HG02973 (cell line): ENCODE measurements at regions not wholly inside any gene's neighbourhood (a gene's known extent, or its start where the extent isn't known, plus 50 kb on each side); places are given as distances from the start of the nearest gene placed in this dataset.
"Not testable (repeated sequence)": the region's sequence is repeated elsewhere in the genome, so short reads cannot be mapped to it uniquely, and the experiment has no call there.

ENCODE experiments used
- ATAC-seq: cut with Tn5 transposase; IDR thresholded peaks from one replicate; pipeline ENCODE4 v1.9.1; 2021; ENCODE audit warnings: moderate library complexity; ENCODE audit not compliant: unreplicated experiment

- no peak for ATAC-seq
Measured at GRCh38 chr18:30639361-30639760, 403.2 kb downstream of the DSC3 start.

DNA sequence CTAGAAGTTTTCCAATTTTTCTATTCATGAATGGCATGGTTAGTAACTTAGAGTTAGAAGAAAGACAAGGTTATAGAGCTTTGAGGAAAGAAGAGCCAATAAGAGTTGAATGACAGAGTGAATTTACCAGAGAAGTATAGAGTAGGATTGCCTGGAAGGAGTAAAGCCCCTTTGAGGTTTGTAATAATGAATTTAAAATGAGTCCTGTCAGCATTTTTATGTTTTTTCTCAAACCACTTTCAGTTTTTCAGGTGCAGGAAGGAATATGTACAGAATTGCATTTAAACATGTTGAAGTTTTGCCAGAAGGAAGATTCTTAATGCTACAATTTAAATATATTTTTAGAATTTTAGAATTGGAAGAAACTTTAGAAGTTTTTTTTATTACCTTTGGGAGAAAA, 408.3 kb downstream of the DSC3 start:
- ATAC-seq = no peak

DNA sequence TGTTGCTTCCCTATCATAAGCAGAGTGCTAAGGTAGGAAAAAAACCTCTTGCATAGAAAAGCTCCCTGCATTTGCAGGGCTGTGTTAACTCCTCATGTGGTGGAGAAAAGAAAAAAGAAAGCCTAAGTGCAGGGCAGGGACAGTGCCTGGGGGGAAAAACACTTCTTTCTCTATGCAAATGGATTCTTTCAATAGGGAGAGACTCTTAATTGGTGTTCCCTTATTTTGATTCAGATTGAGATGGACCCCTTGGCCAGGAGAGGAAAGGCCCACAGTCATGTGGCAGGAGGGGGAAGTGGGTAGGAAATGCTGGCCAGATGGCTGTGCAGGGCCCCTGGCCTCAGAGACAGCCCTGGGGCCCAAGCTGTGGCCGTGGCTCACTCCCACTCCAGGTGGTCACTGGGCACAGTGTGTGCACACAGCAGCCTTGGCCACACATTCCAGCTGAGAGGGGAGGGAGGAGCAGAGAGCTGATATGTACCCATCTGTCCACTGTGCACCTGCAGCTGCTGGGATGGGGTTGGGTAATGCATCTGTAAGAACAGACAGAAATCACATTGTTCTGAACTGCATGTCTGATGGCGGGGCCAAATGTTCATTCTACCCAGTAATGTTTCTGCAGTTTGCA, 410.4 kb downstream of the DSC3 start:
- no peak for ATAC-seq

- ATAC-seq = no peak
Measured at GRCh38 chr18:30625961-30626360, 416.6 kb downstream of the DSC3 start.

DNA sequence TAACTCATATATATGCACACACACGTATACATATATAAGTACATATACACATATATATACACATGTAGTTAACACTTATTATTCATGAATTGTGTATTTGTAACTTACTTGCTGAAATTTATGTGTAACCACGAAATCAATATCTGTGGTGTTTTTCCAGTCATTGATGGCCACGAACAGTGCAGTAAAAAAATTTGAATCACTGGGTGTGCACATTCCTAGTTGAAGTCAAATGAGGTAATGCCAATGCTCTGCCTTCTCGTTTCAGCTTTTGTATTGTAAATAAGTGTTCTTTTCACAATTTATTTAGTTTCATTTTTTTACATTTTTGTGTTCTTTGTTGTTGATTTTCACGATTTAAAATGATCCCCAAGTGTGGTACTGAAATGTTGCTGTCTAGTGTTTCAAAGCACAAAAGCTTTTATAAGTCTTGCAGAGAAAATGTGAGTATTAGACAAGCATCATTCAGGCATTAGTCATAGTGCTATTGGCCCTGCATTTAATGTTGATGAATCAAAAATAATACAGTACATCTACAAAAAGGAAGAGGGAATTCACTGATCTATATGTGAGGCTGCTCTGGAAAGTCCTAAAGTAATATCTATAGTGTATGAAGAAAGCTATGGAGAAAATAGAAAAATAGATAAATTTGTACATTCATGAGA, 419.0 kb downstream of the DSC3 start:
- no peak for ATAC-seq

DNA sequence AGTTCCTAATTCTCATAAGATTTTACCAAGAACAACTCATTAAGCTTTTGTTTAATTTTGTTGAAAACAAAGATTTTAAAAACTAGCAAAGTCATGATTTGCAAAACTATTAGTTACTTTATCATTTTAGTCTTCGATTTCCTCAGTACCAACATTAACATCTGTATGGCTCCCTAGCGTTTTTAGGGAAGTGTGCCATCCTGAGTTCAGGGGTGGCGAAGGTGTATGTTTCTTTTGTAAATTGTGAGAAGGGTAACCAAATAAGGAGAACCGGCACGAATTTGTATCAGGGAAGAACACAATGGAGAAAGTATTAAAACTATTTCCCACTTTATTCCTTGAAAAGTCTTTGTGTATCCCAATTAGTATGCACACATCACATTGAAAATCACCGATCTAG, 419.9 kb downstream of the DSC3 start:
- ATAC-seq = no peak

DNA sequence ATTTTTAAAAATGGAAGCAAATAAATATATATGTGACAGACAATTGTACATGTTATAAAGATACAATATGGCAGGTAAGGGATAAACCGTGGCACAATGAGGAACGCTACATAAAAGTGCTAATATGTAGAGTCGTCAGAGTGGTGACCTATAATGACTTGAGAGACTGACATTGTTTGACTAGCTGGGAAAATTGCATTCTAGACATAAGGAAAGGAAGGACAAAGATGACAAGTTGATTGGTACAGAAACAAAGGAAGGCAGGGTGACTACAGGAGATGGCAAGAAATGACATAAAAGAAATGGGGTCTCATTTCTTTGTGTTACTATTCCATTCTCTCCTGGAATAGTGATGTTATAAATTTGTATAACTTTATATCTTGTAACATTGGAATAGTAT, 420.4 kb downstream of the DSC3 start:
- no peak for ATAC-seq

DNA sequence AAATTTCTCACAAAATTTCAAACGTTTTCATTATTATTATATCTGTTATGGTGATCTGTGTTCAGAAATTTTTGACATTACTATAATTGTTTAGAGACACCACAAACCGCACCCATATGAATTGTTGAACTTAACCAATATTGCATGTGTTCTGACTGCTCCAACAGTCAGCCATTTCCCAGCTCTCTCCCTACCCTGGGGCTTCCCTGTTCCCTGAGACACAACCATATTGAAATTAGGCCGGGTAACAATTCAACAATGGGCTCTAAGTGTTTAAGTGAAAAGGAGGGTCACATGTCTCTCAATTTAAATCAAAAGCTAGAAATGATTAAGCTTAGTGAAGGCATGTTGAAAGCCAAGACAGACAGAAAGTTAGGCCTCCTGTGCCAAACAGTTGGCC, 424.0 kb downstream of the DSC3 start:
- ATAC-seq = no peak

DNA sequence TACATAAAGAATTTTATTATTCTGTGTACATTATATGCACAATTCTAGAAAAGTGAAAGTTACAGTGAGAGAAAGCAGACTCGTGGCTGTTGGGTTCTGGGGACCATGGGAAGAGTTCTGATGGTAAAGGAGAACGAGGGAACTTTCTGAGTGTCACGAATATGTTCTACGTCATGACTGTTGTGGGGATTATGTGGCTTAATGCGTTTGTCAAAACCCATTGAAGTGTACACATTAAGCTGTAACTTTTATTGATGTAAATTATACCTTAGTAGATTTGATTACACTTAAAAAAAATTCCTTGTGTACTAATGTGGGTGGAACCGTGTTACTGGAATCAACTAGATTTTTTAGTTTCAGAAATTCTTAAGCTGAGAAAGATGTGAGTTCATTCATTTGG, 426.1 kb downstream of the DSC3 start:
- no peak for ATAC-seq

DNA sequence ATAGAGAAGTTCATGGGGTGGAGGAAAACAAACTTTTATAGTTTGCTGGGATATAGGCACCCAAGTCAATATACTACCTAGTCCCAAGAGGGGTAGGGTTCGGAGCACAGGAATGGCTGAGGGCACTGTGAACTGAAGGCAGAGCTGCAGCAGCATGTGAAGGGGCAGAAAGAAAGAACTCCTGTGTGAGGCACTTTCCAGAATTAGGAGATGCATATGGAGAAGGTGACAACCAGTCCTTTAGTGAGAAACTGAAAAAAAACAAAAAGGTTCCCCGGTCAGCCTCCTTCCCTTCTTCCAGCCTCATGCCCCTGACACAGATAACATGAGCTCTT, 429.1 kb downstream of the DSC3 start:
- no peak for ATAC-seq

DNA sequence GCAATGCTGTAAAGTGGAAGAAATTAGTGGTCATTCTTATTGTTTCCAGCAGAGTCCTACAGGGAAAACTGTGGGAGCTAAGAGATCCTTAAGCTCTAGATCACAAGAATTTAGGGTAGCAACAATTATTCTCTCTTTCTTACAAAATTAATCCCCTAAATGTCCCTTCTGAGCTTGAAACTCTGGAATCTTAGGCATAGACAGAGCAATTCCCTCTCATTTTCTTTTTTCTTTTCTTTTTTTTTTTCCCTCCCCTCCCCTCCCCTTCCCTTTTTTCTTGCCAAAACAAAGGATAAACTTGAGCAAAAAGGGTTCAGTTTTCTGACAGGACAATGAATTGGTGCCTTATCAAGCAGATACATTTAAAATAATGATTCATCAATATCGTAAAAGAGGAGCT, 441.0 kb downstream of the DSC3 start:
- ATAC-seq = no peak

DNA sequence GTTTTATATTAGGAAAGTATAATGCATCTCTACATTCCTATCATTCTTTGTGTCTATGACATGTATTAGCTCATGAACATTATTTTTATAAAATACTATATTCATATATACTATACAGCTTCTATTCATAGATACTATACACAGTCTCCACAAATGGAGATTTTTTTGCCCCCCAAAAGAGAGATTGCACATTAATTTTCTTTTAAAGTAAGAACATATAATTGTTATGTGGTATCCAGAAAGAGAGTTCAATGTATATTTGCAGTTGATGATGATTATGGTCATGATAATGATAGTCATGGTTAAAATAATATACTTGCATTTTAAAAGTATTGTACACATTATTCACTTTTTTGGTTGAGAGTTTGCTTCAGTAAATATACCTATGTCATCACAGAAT, 445.3 kb downstream of the DSC3 start:
- no peak for ATAC-seq

- no peak for ATAC-seq
Measured at GRCh38 chr18:30596635-30597034, 445.9 kb downstream of the DSC3 start.

DNA sequence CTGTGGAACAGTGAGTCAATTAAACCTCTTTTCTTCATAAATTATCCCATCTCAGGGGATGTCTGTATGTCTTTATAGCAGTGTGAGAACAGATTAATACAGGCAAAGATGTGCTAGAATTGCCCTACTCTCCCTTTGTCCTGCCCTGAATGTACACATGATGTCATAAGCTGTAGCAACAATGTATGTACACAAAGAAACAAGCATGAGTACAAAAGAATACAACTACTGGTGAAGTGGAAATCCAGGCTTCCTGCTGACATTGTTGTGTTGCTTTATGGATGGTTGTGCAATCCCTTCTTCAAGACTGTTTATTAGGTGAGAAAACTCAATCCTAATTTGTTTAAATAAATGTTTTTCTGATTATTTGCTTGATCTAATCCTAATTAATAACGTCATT, 446.6 kb downstream of the DSC3 start:
- ATAC-seq = no peak

GRCh38 chr18:30594911-30595310, 447.6 kb downstream of the DSC3 start:
- ATAC-seq = not testable (repeated sequence)

GRCh38 chr18:30591462-30591861, 451.1 kb downstream of the DSC3 start:
- ATAC-seq = no peak

DNA sequence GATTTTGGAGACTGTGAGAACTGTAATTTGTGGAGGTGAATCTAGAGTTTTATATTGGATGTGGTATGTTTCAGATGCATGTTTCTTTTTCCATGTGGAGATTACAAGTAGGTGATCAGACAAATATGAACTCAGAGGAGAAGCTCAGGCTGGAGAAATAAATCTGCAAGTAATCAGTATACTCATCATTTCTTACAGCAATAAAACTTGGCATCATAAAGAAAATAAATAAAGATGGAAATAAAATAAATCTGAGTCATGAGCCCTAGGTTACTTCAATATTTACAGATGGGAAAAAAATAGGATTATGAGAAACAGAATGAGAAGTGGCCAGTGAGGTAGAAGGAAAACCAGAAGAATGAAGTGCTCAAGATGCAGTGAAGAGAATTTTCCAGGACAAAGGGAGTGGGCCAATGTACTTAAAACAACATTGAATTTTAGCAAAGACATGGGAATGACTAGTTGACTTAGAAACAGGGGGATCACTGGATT, 453.8 kb downstream of the DSC3 start:
- no peak for ATAC-seq

DNA sequence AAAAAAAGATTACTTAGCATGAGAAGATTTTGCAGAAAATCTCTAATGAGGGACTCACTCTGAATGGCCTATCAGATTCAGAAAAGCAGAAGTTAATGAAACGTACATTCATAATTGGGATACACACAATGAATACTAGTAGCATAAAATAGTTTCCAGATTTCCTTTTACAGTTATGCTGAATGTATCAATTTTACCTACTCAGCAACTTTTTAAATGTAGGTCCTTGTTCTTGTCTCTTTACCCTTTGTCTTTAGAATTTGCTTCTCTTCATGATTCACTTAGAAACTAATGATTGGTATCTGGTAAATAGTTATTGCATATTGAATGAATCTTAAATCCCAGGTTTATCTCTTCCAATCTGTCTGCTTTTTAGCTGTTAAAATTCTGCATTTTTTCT, 458.8 kb downstream of the DSC3 start:
- no peak for ATAC-seq

DNA sequence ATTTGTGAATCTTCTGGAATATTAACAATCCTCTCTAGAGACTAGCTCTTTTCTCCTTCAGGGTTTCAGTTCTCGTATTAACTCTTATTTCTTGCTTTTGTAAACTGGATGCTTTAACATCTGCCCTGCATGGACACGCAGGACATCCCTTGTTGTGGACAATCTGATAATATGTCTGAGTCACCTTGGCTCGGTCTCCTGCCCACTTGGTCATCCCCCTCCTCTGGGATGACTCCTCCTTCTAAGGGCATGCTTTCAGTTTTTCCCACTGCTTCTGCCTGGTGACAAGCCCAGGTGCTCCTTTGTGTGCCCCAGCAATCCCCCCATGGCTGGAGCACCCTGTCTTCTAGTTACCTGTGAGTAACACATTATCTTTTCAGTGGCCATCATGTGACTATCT, 460.5 kb downstream of the DSC3 start:
- ATAC-seq = no peak

- ATAC-seq = no peak
Measured at GRCh38 chr18:30578707-30579106, 463.8 kb downstream of the DSC3 start.

DNA sequence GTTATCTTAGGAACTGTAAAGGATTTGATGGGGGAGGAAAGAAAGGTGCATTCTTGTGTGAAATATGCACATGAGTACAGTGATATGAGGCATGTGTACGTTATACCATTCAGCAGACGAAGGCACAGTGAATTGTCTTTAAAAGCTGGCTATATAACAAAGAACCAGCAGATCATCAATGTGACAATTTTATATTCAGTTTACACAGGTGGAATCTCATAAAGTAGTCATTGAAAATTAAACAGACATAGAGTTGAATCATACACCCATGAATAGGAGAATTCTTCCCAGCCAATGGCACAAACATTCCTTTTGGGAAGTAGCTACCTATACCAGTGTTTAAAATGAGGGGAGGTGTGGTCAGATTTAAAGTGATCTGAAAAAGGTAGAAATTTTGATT, 470.3 kb downstream of the DSC3 start:
- no peak for ATAC-seq

DNA sequence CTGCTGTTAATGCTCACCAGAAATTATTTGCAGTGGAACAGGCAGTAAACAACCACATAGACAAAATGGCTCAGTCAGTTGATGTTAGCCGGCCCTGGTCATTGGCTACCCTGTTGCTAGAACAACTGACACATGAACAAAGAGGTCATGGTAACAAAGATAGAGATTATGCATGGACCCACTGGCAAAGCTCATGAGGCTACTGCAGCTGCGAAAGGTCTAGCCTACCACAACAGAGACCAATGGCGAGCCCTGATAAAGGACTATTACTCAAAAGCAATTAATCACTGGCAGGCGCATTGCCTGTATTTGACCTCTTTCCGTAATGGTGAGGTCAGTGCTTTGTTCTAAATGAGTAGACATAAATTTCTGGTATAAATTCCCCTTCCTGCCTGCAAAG, 474.2 kb downstream of the DSC3 start:
- ATAC-seq = no peak

DNA sequence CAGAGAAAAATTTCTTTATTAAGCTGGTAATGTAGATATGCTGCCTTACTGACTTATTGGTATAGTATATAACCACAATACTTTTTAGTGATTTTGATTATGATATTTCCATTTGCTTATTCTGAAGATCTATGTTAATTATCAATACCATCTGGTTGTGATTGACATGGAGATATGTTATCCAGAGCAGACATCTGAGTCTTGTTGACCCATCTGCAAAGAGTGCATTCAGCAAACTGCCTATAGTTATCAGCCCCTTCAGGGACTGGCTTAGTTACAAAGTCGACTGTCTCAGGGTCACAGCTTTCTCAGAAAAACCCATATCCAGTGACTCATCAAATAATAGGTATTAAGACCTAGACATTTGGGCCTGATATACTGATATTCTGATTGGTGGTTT, 475.7 kb downstream of the DSC3 start:
- ATAC-seq = no peak
